ENCODE measurements at regions not wholly inside any gene's neighbourhood (a gene's known extent, or its start where the extent isn't known, plus 50 kb on each side); places are given as distances from the start of the nearest gene placed in this dataset.

GRCh38 chrX:106510713-106511403, 100.9 kb upstream of the RADX start:
- TF ChIP-seq, protein P1, sequence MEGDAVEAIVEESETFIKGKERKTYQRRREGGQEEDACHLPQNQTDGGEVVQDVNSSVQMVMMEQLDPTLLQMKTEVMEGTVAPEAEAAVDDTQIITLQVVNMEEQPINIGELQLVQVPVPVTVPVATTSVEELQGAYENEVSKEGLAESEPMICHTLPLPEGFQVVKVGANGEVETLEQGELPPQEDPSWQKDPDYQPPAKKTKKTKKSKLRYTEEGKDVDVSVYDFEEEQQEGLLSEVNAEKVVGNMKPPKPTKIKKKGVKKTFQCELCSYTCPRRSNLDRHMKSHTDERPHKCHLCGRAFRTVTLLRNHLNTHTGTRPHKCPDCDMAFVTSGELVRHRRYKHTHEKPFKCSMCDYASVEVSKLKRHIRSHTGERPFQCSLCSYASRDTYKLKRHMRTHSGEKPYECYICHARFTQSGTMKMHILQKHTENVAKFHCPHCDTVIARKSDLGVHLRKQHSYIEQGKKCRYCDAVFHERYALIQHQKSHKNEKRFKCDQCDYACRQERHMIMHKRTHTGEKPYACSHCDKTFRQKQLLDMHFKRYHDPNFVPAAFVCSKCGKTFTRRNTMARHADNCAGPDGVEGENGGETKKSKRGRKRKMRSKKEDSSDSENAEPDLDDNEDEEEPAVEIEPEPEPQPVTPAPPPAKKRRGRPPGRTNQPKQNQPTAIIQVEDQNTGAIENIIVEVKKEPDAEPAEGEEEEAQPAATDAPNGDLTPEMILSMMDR (IDR thresholded peaks at IDR 0.05; ENCODE audit: poor library complexity, severe bottlenecking): no peak
- no peak for TF ChIP-seq EZH2 (IDR thresholded peaks at IDR 0.05; ENCODE audit: borderline replicate concordance, insufficient read depth, low read length, poor library complexity, severe bottlenecking)
- TF ChIP-seq RAD21 (conservative IDR thresholded peaks at IDR 0.05): no peak
- TF ChIP-seq EP300 (conservative IDR thresholded peaks at IDR 0.05; ENCODE audit: poor library complexity, severe bottlenecking): no peak
- TF ChIP-seq POLR2AphosphoS5 (IDR thresholded peaks at IDR 0.05): no peak
- TF ChIP-seq TAF1 (IDR thresholded peaks at IDR 0.05; ENCODE audit: low read depth): no peak
- no peak for TF ChIP-seq MXI1 (conservative IDR thresholded peaks at IDR 0.05; ENCODE audit: poor library complexity, severe bottlenecking)
- no peak for TF ChIP-seq SMC3 (conservative IDR thresholded peaks at IDR 0.05; ENCODE audit: poor library complexity)

Measured in neural cell (in vitro differentiated cells).